Sigmoid colon (tissue), 6 donors: ENCODE measurements at regions not wholly inside any gene's neighbourhood (a gene's known extent, or its start where the extent isn't known, plus 50 kb on each side); places are given as distances from the start of the nearest gene placed in this dataset.

ENCODE experiments used
- DNase-seq: peaks from one replicate; pipeline ENCODE4 v3.0.0-alpha.2; 2019
- H3K27ac ChIP-seq, 4 donors: fragments of 200-600 bp; sonication (generic); one replicate each; pipeline ENCODE4 v1.5.1; 2016 to 2019; ENCODE audit warnings: mild to moderate bottlenecking in 1 of 4
- H3K27me3 ChIP-seq, 3 donors: fragments of 200-600 bp; sonication (generic); one replicate each; pipeline ENCODE4 v1.5.1; 2019; ENCODE audit warnings: mild to moderate bottlenecking in 1 of 3
- H3K36me3 ChIP-seq, 4 donors: fragments of 200-600 bp; sonication (generic); one replicate each; pipeline ENCODE4 v1.5.1; 2016 to 2019
- H3K4me1 ChIP-seq, 4 donors: fragments of 200-600 bp; sonication (generic); one replicate each; pipeline ENCODE4 v1.5.1; 2017 to 2019
- H3K4me3 ChIP-seq, 4 donors: fragments of 200-600 bp; sonication (generic); one replicate each; pipeline ENCODE4 v1.5.1; 2017 to 2019; ENCODE audit warnings: mild to moderate bottlenecking in 2 of 4, moderate library complexity in 1 of 4
- H3K9me3 ChIP-seq, 4 donors: fragments of 200-600 bp in 3 of 4; sonication (generic) in 3 of 4; one replicate each; pipeline versions ENCODE4 v1.5.1 to v1.6.1; 2013 to 2019
- CTCF ChIP-seq, 4 experiments: fragments of 450-650 bp in 3 of 4; fragments of 200-600 bp in 1 of 4; IDR thresholded peaks; one replicate each; pipeline ENCODE4 v1.5.1; 2016 to 2019; ENCODE audit warnings: antibody characterized with exemption in 4 of 4, mild to moderate bottlenecking in 3 of 4, moderate library complexity in 2 of 4
- EP300 ChIP-seq, 4 donors: sonication (generic); formaldehyde crosslinking; IDR thresholded peaks; one replicate each; pipeline ENCODE4 v1.6.1; 2017; ENCODE audit warnings: antibody characterized with exemption in 4 of 4
- POLR2A ChIP-seq, 2 donors: fragments of 450-650 bp; IDR thresholded peaks; one replicate each; pipeline ENCODE4 v1.6.1; 2016; ENCODE audit warnings: antibody characterized with exemption in 2 of 2, mild to moderate bottlenecking in 2 of 2, moderate library complexity in 2 of 2
- POLR2AphosphoS5 ChIP-seq, 4 donors: sonication (generic); formaldehyde crosslinking; IDR thresholded peaks; one replicate each; pipeline ENCODE4 v1.6.1; 2017; ENCODE audit warnings: antibody characterized with exemption in 4 of 4
- WGBS, 2 donors: extraction: QIAGEN DNeasy Blood & Tissue Kit; methylation state at CpG; one replicate each; pipeline ENCODE4 v1.1.7; 2013; 5-methylcytosine and 5-hydroxymethylcytosine counted together
- intact Hi-C: fragments of 100-400 bp; cut with DNase I; formaldehyde crosslinking; loops from one replicate; pipeline ENCODE4 v1.15.1; 2023
- donor health status: healthy with polysubstance abuse.
- donor health status: healthy.

GRCh38 chr4:100063355-100063754 lies 113.3 kb upstream of the H2AZ1 start:
- intact Hi-C loops, result no loop called here
- Histone ChIP-seq H3K9me3 (no peaks in the 10 kb centered on the region), H3K27ac (no peak overlapping the region), H3K4me3 (no peak overlapping the region), H3K36me3 (no peaks in the 10 kb centered on the region), H3K27me3 (no peaks in the 10 kb centered on the region), H3K4me1 (no peaks in the 10 kb centered on the region)
- 4 to 15% methylated on average over 2 of the region's 2 CpGs for WGBS, 2 donors
- DNase-seq, result no peak
- TF ChIP-seq POLR2A (IDR thresholded peaks at IDR 0.05), result no peak
- no peak for TF ChIP-seq EP300 (IDR thresholded peaks at IDR 0.05)

- no peaks in the 10 kb centered on the region for H3K4me1 ChIP-seq
- TF ChIP-seq POLR2A (IDR thresholded peaks at IDR 0.05) (no peak), POLR2AphosphoS5 (IDR thresholded peaks at IDR 0.05) (no peak), CTCF (IDR thresholded peaks at IDR 0.05) (no peak), EP300 (IDR thresholded peaks at IDR 0.05) (no peak)
- H3K9me3 ChIP-seq, result no peaks in the 10 kb centered on the region
- no peaks in the 10 kb centered on the region for H3K27me3 ChIP-seq
- no peaks in the 10 kb centered on the region for H3K36me3 ChIP-seq
- H3K27ac ChIP-seq, result no peak overlapping the region
- no peak overlapping the region for H3K4me3 ChIP-seq
- no peak for DNase-seq
- intact Hi-C loops, result no loop called here
Observed at GRCh38 chr4:100062921-100063320, 112.8 kb upstream of the H2AZ1 start.

- DNase-seq, result no peak
- intact Hi-C loops, result no loop called here
- no peaks in the 10 kb centered on the region for H3K36me3 ChIP-seq
- TF ChIP-seq EP300 (IDR thresholded peaks at IDR 0.05), result no peak
- no peak for TF ChIP-seq POLR2A (IDR thresholded peaks at IDR 0.05)
- TF ChIP-seq CTCF (IDR thresholded peaks at IDR 0.05), result no peak
- no peak for TF ChIP-seq POLR2AphosphoS5 (IDR thresholded peaks at IDR 0.05)
- WGBS, 2 donors, result 49 to 60% methylated on average over 2 of the region's 2 CpGs
- no peaks in the 10 kb centered on the region for H3K4me1 ChIP-seq
- no peaks in the 10 kb centered on the region for H3K9me3 ChIP-seq
- no peak overlapping the region for H3K4me3 ChIP-seq
- H3K27me3 ChIP-seq, result no peaks in the 10 kb centered on the region
- H3K27ac ChIP-seq, result no peak overlapping the region
Observed at GRCh38 chr4:100061835-100062234, 111.8 kb upstream of the H2AZ1 start.

GRCh38 chr4:100060765-100061416 lies 110.8 kb upstream of the H2AZ1 start:
- Histone ChIP-seq H3K36me3 (no peaks in the 10 kb centered on the region), H3K4me1 (no peaks in the 10 kb centered on the region), H3K9me3 (no peaks in the 10 kb centered on the region), H3K27ac (no peak overlapping the region), H3K27me3 (no peaks in the 10 kb centered on the region), H3K4me3 (no peak overlapping the region)
- no peak for DNase-seq
- intact Hi-C loops, result no loop called here
- no peak for TF ChIP-seq POLR2A (IDR thresholded peaks at IDR 0.05)
- no peak for TF ChIP-seq CTCF (IDR thresholded peaks at IDR 0.05)
- TF ChIP-seq EP300 (IDR thresholded peaks at IDR 0.05), result no peak
- TF ChIP-seq POLR2AphosphoS5 (IDR thresholded peaks at IDR 0.05), result no peak
- 87% methylated on average over 5 of the region's 5 CpGs for WGBS, 2 donors

- Histone ChIP-seq H3K27me3 (no peaks in the 10 kb centered on the region), H3K27ac (no peak overlapping the region), H3K4me1 (no peaks in the 10 kb centered on the region), H3K4me3 (no peak overlapping the region), H3K9me3 (no peaks in the 10 kb centered on the region), H3K36me3 (no peaks in the 10 kb centered on the region)
- 91% methylated on average over 8 of the region's 8 CpGs for WGBS, 2 donors
- no peak for TF ChIP-seq POLR2AphosphoS5 (IDR thresholded peaks at IDR 0.05)
- no peak for TF ChIP-seq EP300 (IDR thresholded peaks at IDR 0.05)
- no peak for TF ChIP-seq POLR2A (IDR thresholded peaks at IDR 0.05)
- TF ChIP-seq CTCF (IDR thresholded peaks at IDR 0.05), result no peak
- intact Hi-C loops, result no loop called here
- DNase-seq, result no peak
Observed at GRCh38 chr4:100059467-100059866, 109.4 kb upstream of the H2AZ1 start.
